B cell (primary cell): ENCODE measurements at regions not wholly inside any gene's neighbourhood (a gene's known extent, or its start where the extent isn't known, plus 50 kb on each side); places are given as distances from the start of the nearest gene placed in this dataset.

Experiments
- ATAC-seq: fragments of 200-7000 bp; cut with Tn5 transposase; one replicate; pipeline ENCODE4 v1.10.0; 2021; ENCODE audit warnings: low read depth, mild to moderate bottlenecking, moderate number of reproducible peaks, moderate library complexity
- CTCF ChIA-PET: fragments of 350-600 bp; sonication (Branson Sonifier 250); formaldehyde crosslinking; loops from one replicate; lab custom pipeline; 2021; ENCODE audit warnings: antibody characterized with exemption, inconsistent platforms; lab: Charles Lee
- POLR2A ChIA-PET: fragments of 350-600 bp; sonication (Branson Sonifier 250); formaldehyde crosslinking; loops from one replicate; lab custom pipeline; 2021; ENCODE audit warnings: antibody characterized with exemption; lab: Charles Lee
- DNase-seq: peaks from one replicate; pipeline ENCODE4 v3.0.0; 2013
- H2AFZ ChIP-seq: 2 replicates; pipeline ENCODE4 v1.6.1; 2012; ENCODE audit warnings: mild to moderate bottlenecking, low read depth, low read length; ENCODE audit not compliant: insufficient read depth, poor library complexity, severe bottlenecking
- H3K27ac ChIP-seq, 2 donors: 1 replicate in 1 of 2; 2 replicates in 1 of 2; pipeline ENCODE4 v1.5.1; 2012 to 2013; ENCODE audit warnings: low read length in 2 of 2, mild to moderate bottlenecking in 2 of 2, moderate library complexity in 1 of 2
- H3K27me3 ChIP-seq, 4 experiments: fragments of 200-600 bp in 1 of 4; sonication (generic) in 1 of 4; replicated peaks in 1 of 4; 1 replicate in 2 of 4; 2 replicates in 2 of 4; pipeline versions ENCODE4 v1.6.1 to v1.7.0; 2013 to 2016; ENCODE audit warnings: low read length in 3 of 4, mild to moderate bottlenecking in 2 of 4, mixed read lengths in 1 of 4, moderate library complexity in 1 of 4; ENCODE audit not compliant: insufficient read depth in 4 of 4, control insufficient read depth in 3 of 4; ENCODE audit errors: control extremely low read depth in 1 of 4
- H3K36me3 ChIP-seq, 2 experiments: replicated peaks in 1 of 2; 1 replicate in 1 of 2; 2 replicates in 1 of 2; pipeline versions ENCODE4 v1.6.1 to v1.7.1; 2013; ENCODE audit warnings: low read length in 1 of 2; ENCODE audit not compliant: insufficient read depth in 2 of 2, control insufficient read depth in 1 of 2; ENCODE audit errors: control extremely low read depth in 1 of 2, extremely low read depth in 1 of 2
- H3K4me1 ChIP-seq, 2 donors: fragments of 200-600 bp in 1 of 2; sonication (generic) in 1 of 2; 1 replicate in 1 of 2; 2 replicates in 1 of 2; pipeline versions ENCODE4 v1.5.1 to v1.6.1; 2013 to 2017; ENCODE audit warnings: low read length in 2 of 2; ENCODE audit not compliant: control insufficient read depth in 2 of 2, insufficient read depth in 2 of 2
- H3K4me2 ChIP-seq: replicated peaks from 2 replicates; pipeline ENCODE3; 2012; ENCODE audit warnings: mild to moderate bottlenecking, low read depth, low read length; ENCODE audit not compliant: poor library complexity, severe bottlenecking
- H3K4me3 ChIP-seq, 5 experiments: fragments of 200-600 bp in 1 of 5; sonication (generic) in 1 of 5; 1 replicate in 3 of 5; 2 replicates in 2 of 5; pipeline versions ENCODE4 v1.5.1 to v1.7.0; 2011 to 2016; ENCODE audit warnings: low read length in 4 of 5, mild to moderate bottlenecking in 4 of 5, low read depth in 2 of 5, control low read depth in 1 of 5, moderate library complexity in 1 of 5; ENCODE audit not compliant: insufficient read depth in 1 of 5; ENCODE audit errors: control extremely low read depth in 1 of 5, extremely low read depth in 1 of 5
- H3K79me2 ChIP-seq: fragments of 200-600 bp; sonication (generic); one replicate; pipeline ENCODE4 v1.6.0; 2016; ENCODE audit warnings: low read length; ENCODE audit not compliant: control insufficient read depth, insufficient read depth
- H3K9ac ChIP-seq: fragments of 200-600 bp; sonication (generic); 2 replicates; pipeline ENCODE4 v1.6.1; 2017; ENCODE audit warnings: mild to moderate bottlenecking, low read length, moderate library complexity
- H3K9me3 ChIP-seq, 3 donors: one replicate each; pipeline versions ENCODE4 v1.6.1 to v1.7.1; 2013; ENCODE audit warnings: low read length in 2 of 3; ENCODE audit not compliant: control insufficient read depth in 2 of 3, insufficient read depth in 1 of 3; ENCODE audit errors: control extremely low read depth in 1 of 3
- H4K20me1 ChIP-seq: 2 replicates; pipeline ENCODE4 v1.6.0; 2012; ENCODE audit warnings: mild to moderate bottlenecking, low read length; ENCODE audit not compliant: insufficient read depth, control insufficient read depth, poor library complexity, severe bottlenecking
- H3K27ac Mint-ChIP-seq: one replicate; pipeline ENCODE4 v1.8.0; 2021; ENCODE audit warnings: mixed read lengths
- H3K27me3 Mint-ChIP-seq: one replicate; pipeline ENCODE4 v1.8.0; 2021; ENCODE audit warnings: mixed read lengths
- H3K4me1 Mint-ChIP-seq: one replicate; pipeline ENCODE4 v1.8.0; 2021; ENCODE audit warnings: mixed read lengths
- H3K4me3 Mint-ChIP-seq: one replicate; pipeline ENCODE4 v1.8.0; 2021; ENCODE audit warnings: mixed read lengths
- H3K9me3 Mint-ChIP-seq: one replicate; pipeline ENCODE4 v1.8.0; 2022; ENCODE audit warnings: mixed read lengths; ENCODE audit not compliant: insufficient read depth
- EZH2 ChIP-seq: IDR thresholded peaks from 2 replicates; pipeline ENCODE4 v1.6.1; 2012; ENCODE audit warnings: borderline replicate concordance, low read depth, mild to moderate bottlenecking, moderate library complexity, low read length; ENCODE audit not compliant: insufficient read depth, poor library complexity, severe bottlenecking
- WGBS: methylation state at CpG from one replicate; pipeline ENCODE4 v1.1.5; 2013; ENCODE audit warnings: missing lambda C conversion rate; ENCODE audit not compliant: insufficient coverage; 5-methylcytosine and 5-hydroxymethylcytosine counted together
- intact Hi-C: fragments of 100-400 bp; cut with micrococcal nuclease; formaldehyde crosslinking; loops from one replicate; pipeline ENCODE4 v1.10.0; 2022
- TF ChIP-seq, protein P1 (sequence below): fragments of 200-600 bp; IDR thresholded peaks from one replicate; pipeline ENCODE4 v1.8.0; 2022; ENCODE audit warnings: antibody characterized with exemption, mild to moderate bottlenecking

DNA sequence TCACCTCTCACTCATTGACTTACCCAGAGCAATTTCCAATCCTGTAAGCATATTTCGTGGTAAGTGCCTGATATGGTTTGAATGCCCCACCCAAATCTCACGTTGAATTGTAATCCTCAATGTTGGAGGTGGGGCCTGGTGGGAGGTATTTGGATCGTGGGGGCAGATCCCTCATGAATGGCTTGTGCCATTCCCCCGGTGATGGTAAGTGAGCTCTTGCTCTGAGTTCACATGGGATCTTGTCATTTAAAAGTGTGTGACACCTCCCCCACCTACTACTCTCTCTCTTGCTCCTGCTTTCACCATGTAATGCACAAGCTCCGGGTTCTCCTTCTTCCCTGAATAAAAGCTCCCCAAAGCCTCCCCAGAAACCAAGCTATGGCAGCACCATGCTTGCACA is 1165.5 kb downstream of the CDH12 start:
- H3K4me1 ChIP-seq, result no peaks in the 10 kb centered on the region
- peaks cover 0 to 4% (median 0%) of the 10 kb centered on the region in 3 donors for H3K9me3 ChIP-seq
- Mint-ChIP-seq H3K27me3 (no peaks in the 10 kb centered on the region), H3K9me3 (peaks cover 2% of the 10 kb centered on the region), H3K4me3 (no peak overlapping the region), H3K27ac (no peak overlapping the region), H3K4me1 (no peaks in the 10 kb centered on the region)
- H3K4me3 ChIP-seq, result no peak overlapping the region
- H3K27ac ChIP-seq, result no peak overlapping the region
- H3K79me2 ChIP-seq, result no peaks in the 10 kb centered on the region
- H4K20me1 ChIP-seq, result no peaks in the 10 kb centered on the region
- intact Hi-C loops, result no loop called here
- no peak for TF ChIP-seq EZH2
- TF ChIP-seq, protein P1, sequence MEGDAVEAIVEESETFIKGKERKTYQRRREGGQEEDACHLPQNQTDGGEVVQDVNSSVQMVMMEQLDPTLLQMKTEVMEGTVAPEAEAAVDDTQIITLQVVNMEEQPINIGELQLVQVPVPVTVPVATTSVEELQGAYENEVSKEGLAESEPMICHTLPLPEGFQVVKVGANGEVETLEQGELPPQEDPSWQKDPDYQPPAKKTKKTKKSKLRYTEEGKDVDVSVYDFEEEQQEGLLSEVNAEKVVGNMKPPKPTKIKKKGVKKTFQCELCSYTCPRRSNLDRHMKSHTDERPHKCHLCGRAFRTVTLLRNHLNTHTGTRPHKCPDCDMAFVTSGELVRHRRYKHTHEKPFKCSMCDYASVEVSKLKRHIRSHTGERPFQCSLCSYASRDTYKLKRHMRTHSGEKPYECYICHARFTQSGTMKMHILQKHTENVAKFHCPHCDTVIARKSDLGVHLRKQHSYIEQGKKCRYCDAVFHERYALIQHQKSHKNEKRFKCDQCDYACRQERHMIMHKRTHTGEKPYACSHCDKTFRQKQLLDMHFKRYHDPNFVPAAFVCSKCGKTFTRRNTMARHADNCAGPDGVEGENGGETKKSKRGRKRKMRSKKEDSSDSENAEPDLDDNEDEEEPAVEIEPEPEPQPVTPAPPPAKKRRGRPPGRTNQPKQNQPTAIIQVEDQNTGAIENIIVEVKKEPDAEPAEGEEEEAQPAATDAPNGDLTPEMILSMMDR, result no peak
- H2AFZ ChIP-seq, result no peak overlapping the region
- ATAC-seq (no peak), DNase-seq (no peak)
- no peak overlapping the region for H3K4me2 ChIP-seq
- H3K36me3 ChIP-seq, result no peaks in the 10 kb centered on the region
- H3K27me3 ChIP-seq, result no peaks in the 10 kb centered on the region
- no peak overlapping the region for H3K9ac ChIP-seq
- 80% methylated on average over 3 of the region's 5 CpGs for WGBS
- POLR2A ChIA-PET, result no interaction called here
- CTCF ChIA-PET, result no interaction called here

DNA sequence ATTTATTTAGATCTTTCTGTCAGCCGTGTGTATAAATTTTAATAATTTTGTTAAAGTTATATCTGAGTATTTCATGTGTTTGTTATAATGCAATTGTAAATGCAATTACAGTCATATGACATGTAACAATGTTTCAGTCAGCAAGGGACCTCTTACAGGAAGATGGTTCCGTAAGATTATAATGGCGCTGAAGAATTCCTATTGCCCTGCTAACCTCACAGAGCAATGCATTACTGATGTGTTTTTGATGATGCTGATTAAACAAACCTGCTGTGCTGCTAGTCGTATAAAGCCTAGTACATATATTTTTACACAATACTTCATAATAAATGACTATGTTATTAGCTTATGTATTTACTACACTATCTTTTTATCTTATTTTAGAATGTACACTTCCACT is 1166.4 kb downstream of the CDH12 start:
- DNase-seq (no peak), ATAC-seq (no peak)
- intact Hi-C loops, result no loop called here
- no peak overlapping the region for H3K27ac ChIP-seq
- H4K20me1 ChIP-seq, result no peaks in the 10 kb centered on the region
- no peaks in the 10 kb centered on the region for H3K27me3 ChIP-seq
- no peak overlapping the region for H3K9ac ChIP-seq
- H2AFZ ChIP-seq, result no peak overlapping the region
- Mint-ChIP-seq H3K9me3 (peaks cover 2% of the 10 kb centered on the region), H3K4me1 (no peaks in the 10 kb centered on the region), H3K4me3 (no peak overlapping the region), H3K27ac (no peak overlapping the region), H3K27me3 (no peaks in the 10 kb centered on the region)
- no peak overlapping the region for H3K4me3 ChIP-seq
- no peak overlapping the region for H3K4me2 ChIP-seq
- no CpG with 5 or more reads among the region's 4 CpGs for WGBS
- no peak for TF ChIP-seq EZH2
- TF ChIP-seq, protein P1, result no peak
- H3K79me2 ChIP-seq, result no peaks in the 10 kb centered on the region
- no peaks in the 10 kb centered on the region for H3K4me1 ChIP-seq
- H3K9me3 ChIP-seq, result peaks cover 0 to 4% (median 0%) of the 10 kb centered on the region in 3 donors
- CTCF ChIA-PET, result no interaction called here
- POLR2A ChIA-PET, result no interaction called here
- no peaks in the 10 kb centered on the region for H3K36me3 ChIP-seq
